MM.1S (cell line): ENCODE measurements at regions not wholly inside any gene's neighbourhood (a gene's known extent, or its start where the extent isn't known, plus 50 kb on each side); places are given as distances from the start of the nearest gene placed in this dataset.

Source experiments
- DNase-seq: peaks from one replicate; pipeline ENCODE4 v3.0.0-alpha.2; 2015
- H2AFZ ChIP-seq: fragments of 300-600 bp; sonication (generic); 2 replicates; pipeline ENCODE4 v1.6.0; 2016; ENCODE audit warnings: antibody characterized with exemption, low read length
- H3F3A ChIP-seq: fragments of 300-600 bp; sonication (generic); 2 replicates; pipeline ENCODE4 v1.6.1; 2016; ENCODE audit warnings: mild to moderate bottlenecking, antibody characterized with exemption, low read length, moderate library complexity, mixed read lengths; ENCODE audit not compliant: insufficient read depth
- H3K27ac ChIP-seq: fragments of 300-600 bp; sonication (generic); 2 replicates; pipeline ENCODE4 v1.5.1; 2016; ENCODE audit warnings: mild to moderate bottlenecking, low read length
- H3K27me3 ChIP-seq: fragments of 300-600 bp; sonication (generic); replicated peaks from 2 replicates; pipeline ENCODE4 v1.6.0; 2016; ENCODE audit warnings: low read length; ENCODE audit not compliant: insufficient read depth
- H3K36me3 ChIP-seq: fragments of 300-600 bp; sonication (generic); replicated peaks from 2 replicates; pipeline ENCODE4 v1.6.1; 2016; ENCODE audit warnings: mild to moderate bottlenecking, low read length, mixed read lengths; ENCODE audit not compliant: insufficient read depth
- H3K4me1 ChIP-seq: fragments of 300-600 bp; sonication (generic); 2 replicates; pipeline ENCODE4 v1.6.1; 2016; ENCODE audit warnings: low read length, mixed read lengths
- H3K4me2 ChIP-seq: fragments of 300-600 bp; sonication (generic); 2 replicates; pipeline ENCODE4 v1.6.0; 2016; ENCODE audit warnings: low read depth, low read length
- H3K4me3 ChIP-seq: fragments of 300-600 bp; sonication (generic); 2 replicates; pipeline ENCODE4 v1.5.1; 2016; ENCODE audit warnings: low read length, mixed read lengths
- H3K79me2 ChIP-seq: fragments of 300-600 bp; sonication (generic); 2 replicates; pipeline ENCODE4 v1.6.1; 2016; ENCODE audit warnings: mixed run types, low read length, mixed read lengths
- H3K9ac ChIP-seq: fragments of 300-600 bp; sonication (generic); 2 replicates; pipeline ENCODE4 v1.6.1; 2016; ENCODE audit warnings: low read length, mixed read lengths
- H3K9me2 ChIP-seq: fragments of 300-600 bp; sonication (generic); replicated peaks from 2 replicates; pipeline ENCODE4 v1.6.1; 2016; ENCODE audit warnings: mild to moderate bottlenecking, low read length, mixed read lengths; ENCODE audit not compliant: insufficient read depth
- H3K9me3 ChIP-seq: fragments of 300-600 bp; sonication (generic); replicated peaks from 2 replicates; pipeline ENCODE4 v1.6.1; 2016; ENCODE audit warnings: mild to moderate bottlenecking, low read length, mixed read lengths; ENCODE audit not compliant: insufficient read depth
- H4K20me1 ChIP-seq: fragments of 300-600 bp; sonication (generic); 2 replicates; pipeline ENCODE4 v1.6.1; 2016; ENCODE audit warnings: mild to moderate bottlenecking, low read length, moderate library complexity, mixed read lengths; ENCODE audit not compliant: insufficient read depth
- CTCF ChIP-seq: fragments of 300-600 bp; sonication (generic); IDR thresholded peaks from 2 replicates; pipeline ENCODE4 v1.5.1; 2016; ENCODE audit warnings: antibody characterized with exemption, low read length, mixed read lengths
- EZH2 ChIP-seq: fragments of 300-600 bp; sonication (generic); optimal IDR thresholded peaks from 2 replicates; pipeline ENCODE3; 2017; ENCODE audit warnings: low read depth, mild to moderate bottlenecking, antibody characterized with exemption, low read length, mixed read lengths
- EZH2phosphoT487 ChIP-seq: fragments of 300-600 bp; sonication (generic); IDR thresholded peaks from 2 replicates; pipeline ENCODE4 v1.6.1; 2018; ENCODE audit warnings: antibody characterized with exemption, low read length

- Histone ChIP-seq H3K4me2 (no peak overlapping the region), H2AFZ (no peak overlapping the region), H3K27ac (no peak overlapping the region), H4K20me1 (no peaks in the 10 kb centered on the region), H3K4me3 (no peak overlapping the region), H3K4me1 (no peaks in the 10 kb centered on the region), H3K36me3 (no peaks in the 10 kb centered on the region), H3K79me2 (no peaks in the 10 kb centered on the region), H3F3A (no peaks in the 10 kb centered on the region), H3K27me3 (no peaks in the 10 kb centered on the region), H3K9me2 (no peaks in the 10 kb centered on the region), H3K9ac (no peak overlapping the region), H3K9me3 (no peaks in the 10 kb centered on the region)
- DNase-seq: no peak
- TF ChIP-seq CTCF (no peak), EZH2 (no peak), EZH2phosphoT487 (no peak)
Observed at GRCh38 chr6:74607934-74608333, 597.9 kb downstream of the COL12A1 start.

- DNase-seq: no peak
- H2AFZ ChIP-seq: no peak overlapping the region
- no peaks in the 10 kb centered on the region for H3K79me2 ChIP-seq
- TF ChIP-seq EZH2phosphoT487 (no peak), CTCF (no peak), EZH2 (no peak)
- no peak overlapping the region for H3K9ac ChIP-seq
- no peaks in the 10 kb centered on the region for H3F3A ChIP-seq
- no peaks in the 10 kb centered on the region for H3K9me3 ChIP-seq
- H3K4me1 ChIP-seq: no peaks in the 10 kb centered on the region
- no peaks in the 10 kb centered on the region for H4K20me1 ChIP-seq
- no peaks in the 10 kb centered on the region for H3K9me2 ChIP-seq
- H3K4me3 ChIP-seq: no peak overlapping the region
- no peaks in the 10 kb centered on the region for H3K36me3 ChIP-seq
- H3K27me3 ChIP-seq: no peaks in the 10 kb centered on the region
- H3K4me2 ChIP-seq: no peak overlapping the region
- no peak overlapping the region for H3K27ac ChIP-seq
Observed at GRCh38 chr6:74607468-74607867, 598.4 kb downstream of the COL12A1 start.

GRCh38 chr6:74606582-74607071, 599.2 kb downstream of the COL12A1 start:
- H4K20me1 ChIP-seq: no peaks in the 10 kb centered on the region
- no peaks in the 10 kb centered on the region for H3K9me2 ChIP-seq
- TF ChIP-seq EZH2phosphoT487 (no peak), EZH2 (no peak), CTCF (no peak)
- DNase-seq: no peak
- no peak overlapping the region for H3K4me2 ChIP-seq
- H3F3A ChIP-seq: no peaks in the 10 kb centered on the region
- no peaks in the 10 kb centered on the region for H3K4me1 ChIP-seq
- H3K36me3 ChIP-seq: no peaks in the 10 kb centered on the region
- no peaks in the 10 kb centered on the region for H3K79me2 ChIP-seq
- no peak overlapping the region for H3K9ac ChIP-seq
- no peak overlapping the region for H3K4me3 ChIP-seq
- no peak overlapping the region for H3K27ac ChIP-seq
- H3K9me3 ChIP-seq: no peaks in the 10 kb centered on the region
- H3K27me3 ChIP-seq: no peaks in the 10 kb centered on the region
- no peak overlapping the region for H2AFZ ChIP-seq
